NCI-H1694 treated with DMSO at 0.1 percent for 48 hours (cell line): ENCODE measurements at regions not wholly inside any gene's neighbourhood (a gene's known extent, or its start where the extent isn't known, plus 50 kb on each side); places are given as distances from the start of the nearest gene placed in this dataset.
"Not testable (repeated sequence)": the region's sequence is repeated elsewhere in the genome, so short reads cannot be mapped to it uniquely, and the experiment has no call there.

Experiments
- DNase-seq: peaks from one replicate; lab custom pipeline; 2025; lab: John Stamatoyannopoulos, UW

GRCh38 chr5:154702477-154702876 lies 52.7 kb upstream of the LARP1 start:
- no peak for DNase-seq

- DNase-seq = not testable (repeated sequence)
Measured at GRCh38 chr5:154701725-154702124, 53.5 kb upstream of the LARP1 start.

- DNase-seq = peak; percentile 29
Measured at GRCh38 chr5:154701181-154701580, 54.0 kb upstream of the LARP1 start.

GRCh38 chr5:154700289-154700928 lies 54.8 kb upstream of the LARP1 start:
- DNase-seq = not testable (repeated sequence)

GRCh38 chr5:154698763-154699162 lies 56.4 kb upstream of the LARP1 start:
- no peak for DNase-seq

- DNase-seq = no peak
Measured at GRCh38 chr5:154697371-154697770, 57.8 kb upstream of the LARP1 start.

GRCh38 chr5:154696891-154697290 lies 58.3 kb upstream of the LARP1 start:
- DNase-seq = no peak

GRCh38 chr5:154694159-154694558 lies 61.0 kb upstream of the LARP1 start:
- DNase-seq = no peak

- DNase-seq = no peak
Measured at GRCh38 chr5:154690488-154690887, 64.7 kb upstream of the LARP1 start.

GRCh38 chr5:154686490-154686889 lies 68.7 kb upstream of the LARP1 start:
- no peak for DNase-seq

GRCh38 chr5:154683101-154683880 lies 71.9 kb upstream of the LARP1 start:
- DNase-seq = no peak

- no peak for DNase-seq
Measured at GRCh38 chr5:154679501-154679900, 75.7 kb upstream of the LARP1 start.

- no peak for DNase-seq
Measured at GRCh38 chr5:154677921-154678320, 77.3 kb upstream of the LARP1 start.

- no peak for DNase-seq
Measured at GRCh38 chr5:154676508-154676907, 78.7 kb upstream of the LARP1 start.

GRCh38 chr5:154674029-154674428 lies 81.1 kb upstream of the LARP1 start:
- no peak for DNase-seq

- DNase-seq = no peak
Measured at GRCh38 chr5:154673506-154673905, 81.7 kb upstream of the LARP1 start.

- not testable (repeated sequence) for DNase-seq
Measured at GRCh38 chr5:154669913-154670312, 85.3 kb upstream of the LARP1 start.

GRCh38 chr5:154669402-154669801 lies 85.8 kb upstream of the LARP1 start:
- DNase-seq = no peak

- DNase-seq = no peak
Measured at GRCh38 chr5:154664869-154665268, 90.3 kb upstream of the LARP1 start.

GRCh38 chr5:154663424-154663823 lies 91.8 kb upstream of the LARP1 start:
- DNase-seq = no peak

GRCh38 chr5:154654486-154655371 lies 100.4 kb upstream of the LARP1 start:
- no peak for DNase-seq

GRCh38 chr5:154653764-154654485 lies 101.3 kb upstream of the LARP1 start:
- no peak for DNase-seq
